CD4-positive, alpha-beta T cell (primary cell): ENCODE measurements at regions not wholly inside any gene's neighbourhood (a gene's known extent, or its start where the extent isn't known, plus 50 kb on each side); places are given as distances from the start of the nearest gene placed in this dataset.

Experiments used
- ATAC-seq: fragments of 200-7000 bp; cut with Tn5 transposase; one replicate; pipeline ENCODE4 v1.10.0; 2022; ENCODE audit warnings: mild to moderate bottlenecking; ENCODE audit not compliant: poor library complexity
- CTCF ChIA-PET: fragments of 350-600 bp; sonication (Branson Sonifier 250); formaldehyde crosslinking; loops from one replicate; lab custom pipeline; 2021; ENCODE audit warnings: antibody characterized with exemption, inconsistent platforms; lab: Charles Lee
- POLR2A ChIA-PET: fragments of 350-600 bp; sonication (Branson Sonifier 250); formaldehyde crosslinking; loops from one replicate; lab custom pipeline; 2021; ENCODE audit warnings: antibody characterized with exemption, inconsistent platforms; lab: Charles Lee
- DNase-seq, 14 experiments: peaks; one replicate each; pipeline ENCODE4 v3.0.0-alpha.2; 2013 to 2020; ENCODE audit warnings: mixed read lengths in 2 of 14
- H3K27ac ChIP-seq, 2 donors: one replicate each; pipeline versions ENCODE4 v1.5.1 to v1.7.0; 2013; ENCODE audit warnings: low read length in 2 of 2, low read depth in 1 of 2, mild to moderate bottlenecking in 1 of 2
- H3K27me3 ChIP-seq, 2 experiments: 1 replicate in 1 of 2; 2 replicates in 1 of 2; pipeline versions ENCODE4 v1.6.1 to v1.7.0; 2013; ENCODE audit warnings: low read length in 2 of 2, control low read depth in 1 of 2, mild to moderate bottlenecking in 1 of 2, moderate library complexity in 1 of 2; ENCODE audit not compliant: insufficient read depth in 2 of 2, control insufficient read depth in 1 of 2
- H3K36me3 ChIP-seq: one replicate; pipeline ENCODE4 v1.6.1; 2013; ENCODE audit warnings: low read length, control low read depth; ENCODE audit not compliant: insufficient read depth
- H3K4me1 ChIP-seq: one replicate; pipeline ENCODE4 v1.6.1; 2013; ENCODE audit warnings: low read length, control low read depth; ENCODE audit not compliant: insufficient read depth
- H3K4me3 ChIP-seq: one replicate; pipeline ENCODE4 v1.5.1; 2013; ENCODE audit warnings: mild to moderate bottlenecking, low read length, moderate library complexity
- H3K9me3 ChIP-seq, 2 experiments: 1 replicate in 1 of 2; 2 replicates in 1 of 2; pipeline versions ENCODE4 v1.6.1 to v1.7.0; 2013; ENCODE audit warnings: low read length in 2 of 2, mild to moderate bottlenecking in 2 of 2, control low read depth in 1 of 2, moderate library complexity in 1 of 2; ENCODE audit not compliant: control insufficient read depth in 1 of 2, insufficient read depth in 1 of 2
- H3K27ac Mint-ChIP-seq: one replicate; pipeline ENCODE4 v1.8.0; 2020; ENCODE audit warnings: mixed read lengths
- H3K27me3 Mint-ChIP-seq: one replicate; pipeline ENCODE4 v1.8.0; 2021; ENCODE audit warnings: mixed read lengths
- H3K36me3 Mint-ChIP-seq: one replicate; pipeline ENCODE4 v1.8.0; 2021; ENCODE audit warnings: low read depth, mixed read lengths
- H3K4me1 Mint-ChIP-seq: one replicate; pipeline ENCODE4 v1.8.0; 2021; ENCODE audit warnings: low read depth, mixed read lengths
- H3K4me3 Mint-ChIP-seq: one replicate; pipeline ENCODE4 v1.8.0; 2020; ENCODE audit warnings: mild to moderate bottlenecking, mixed read lengths
- H3K9me3 Mint-ChIP-seq: one replicate; pipeline ENCODE4 v1.8.0; 2020; ENCODE audit warnings: mixed read lengths
- CTCF ChIP-seq: fragments of 200-600 bp; IDR thresholded peaks from one replicate; pipeline ENCODE4 v1.8.0; 2022; ENCODE audit warnings: antibody characterized with exemption, mild to moderate bottlenecking
- intact Hi-C, 2 experiments: fragments of 100-400 bp; cut with DNase I in 1 of 2; cut with micrococcal nuclease in 1 of 2; formaldehyde crosslinking; loops; one replicate each; pipeline versions ENCODE4 v1.15.1 to v1.9.0; 2023 to 2025; cut with DNase I, micrococcal nuclease

GRCh38 chr14:40987481-40987880, 619.2 kb upstream of the LRFN5 start:
- ATAC-seq = no peak
- H3K9me3 ChIP-seq = no peaks in the 10 kb centered on the region
- H3K27me3 Mint-ChIP-seq = no peaks in the 10 kb centered on the region
- no peak for DNase-seq
- CTCF ChIA-PET = no interaction called here
- POLR2A ChIA-PET = no interaction called here
- no peak overlapping the region for H3K27ac ChIP-seq
- no peak overlapping the region for H3K27ac Mint-ChIP-seq
- peaks cover 15% of the 10 kb centered on the region for H3K9me3 Mint-ChIP-seq
- no peaks in the 10 kb centered on the region for H3K27me3 ChIP-seq
- no peaks in the 10 kb centered on the region for H3K36me3 ChIP-seq
- intact Hi-C loops = no loop called here
- no peaks in the 10 kb centered on the region for H3K36me3 Mint-ChIP-seq
- no peak overlapping the region for H3K4me3 Mint-ChIP-seq
- no peaks in the 10 kb centered on the region for H3K4me1 ChIP-seq
- TF ChIP-seq CTCF = no peak
- no peaks in the 10 kb centered on the region for H3K4me1 Mint-ChIP-seq
- no peak overlapping the region for H3K4me3 ChIP-seq

- ATAC-seq (no peak), DNase-seq (no peak)
- Histone ChIP-seq H3K36me3 (no peaks in the 10 kb centered on the region), H3K27me3 (no peaks in the 10 kb centered on the region), H3K9me3 (no peaks in the 10 kb centered on the region), H3K4me3 (no peak overlapping the region), H3K27ac (no peak overlapping the region), H3K4me1 (no peaks in the 10 kb centered on the region)
- Mint-ChIP-seq H3K4me3 (no peak overlapping the region), H3K4me1 (no peaks in the 10 kb centered on the region), H3K9me3 (peaks cover 11% of the 10 kb centered on the region), H3K36me3 (no peaks in the 10 kb centered on the region), H3K27ac (no peak overlapping the region), H3K27me3 (no peaks in the 10 kb centered on the region)
- ChIA-PET POLR2A (no interaction called here), CTCF (no interaction called here)
- TF ChIP-seq CTCF = no peak
- intact Hi-C loops = no loop called here
Measured at GRCh38 chr14:40986655-40987054, 620.0 kb upstream of the LRFN5 start.

- Histone ChIP-seq H3K4me1 (no peaks in the 10 kb centered on the region), H3K36me3 (no peaks in the 10 kb centered on the region), H3K4me3 (no peak overlapping the region), H3K9me3 (no peaks in the 10 kb centered on the region), H3K27ac (no peak overlapping the region), H3K27me3 (no peaks in the 10 kb centered on the region)
- H3K4me1 Mint-ChIP-seq = no peaks in the 10 kb centered on the region
- peaks cover 9% of the 10 kb centered on the region for H3K9me3 Mint-ChIP-seq
- POLR2A ChIA-PET = no interaction called here
- H3K27me3 Mint-ChIP-seq = no peaks in the 10 kb centered on the region
- CTCF ChIA-PET = no interaction called here
- DNase-seq (no peak), ATAC-seq (no peak)
- H3K36me3 Mint-ChIP-seq = no peaks in the 10 kb centered on the region
- no peak for TF ChIP-seq CTCF
- intact Hi-C loops = no loop called here
- no peak overlapping the region for H3K4me3 Mint-ChIP-seq
- H3K27ac Mint-ChIP-seq = no peak overlapping the region
Measured at GRCh38 chr14:40985584-40985983, 621.1 kb upstream of the LRFN5 start.
